8988T (cell line): ENCODE measurements at regions not wholly inside any gene's neighbourhood (a gene's known extent, or its start where the extent isn't known, plus 50 kb on each side); places are given as distances from the start of the nearest gene placed in this dataset.

Experiments
- DNase-seq: peaks from one replicate; pipeline ENCODE4 v3.0.0; 2011

DNA sequence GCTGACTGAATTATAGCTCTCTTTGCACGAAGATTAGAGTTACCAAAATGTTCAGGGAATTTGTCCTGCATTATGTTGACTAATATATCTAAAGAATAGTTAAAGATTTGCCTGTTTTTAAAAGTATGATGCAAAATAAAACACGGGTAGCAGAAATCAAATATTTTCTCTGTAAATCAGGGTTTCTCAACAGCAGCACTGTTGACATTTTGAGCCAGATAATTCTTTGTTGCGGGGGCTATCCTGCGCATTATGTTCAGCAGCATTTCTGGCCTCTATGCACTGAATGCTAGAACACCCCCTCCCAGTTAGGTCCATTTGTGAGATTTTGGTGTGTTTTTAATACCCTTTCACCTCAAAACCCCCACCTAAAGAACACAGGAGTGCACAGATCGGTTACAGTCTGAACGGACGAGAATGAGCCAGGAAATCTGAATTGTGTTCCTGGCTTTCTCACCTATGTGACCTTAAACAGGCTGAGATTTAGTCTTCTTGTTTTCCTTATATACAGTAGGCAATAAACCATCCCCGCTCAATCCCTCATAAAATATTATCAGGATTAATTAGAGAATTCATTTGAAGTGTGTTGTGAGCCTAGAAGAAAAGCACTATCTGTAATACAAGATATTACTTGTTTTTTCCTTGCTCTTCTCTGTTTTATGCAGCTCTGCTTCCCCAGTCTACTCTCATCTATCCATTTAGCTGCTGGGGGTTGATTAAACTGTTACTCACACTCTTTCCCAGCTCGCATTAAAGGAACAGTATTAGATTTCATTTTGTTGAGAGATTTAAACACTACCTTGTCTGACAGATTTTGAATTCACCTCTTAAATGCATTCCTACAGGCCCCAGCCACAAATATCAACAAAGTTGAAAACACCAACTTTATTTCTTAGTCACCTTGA is 247.5 kb upstream of the GOLIM4 start:
- no peak for DNase-seq

DNA sequence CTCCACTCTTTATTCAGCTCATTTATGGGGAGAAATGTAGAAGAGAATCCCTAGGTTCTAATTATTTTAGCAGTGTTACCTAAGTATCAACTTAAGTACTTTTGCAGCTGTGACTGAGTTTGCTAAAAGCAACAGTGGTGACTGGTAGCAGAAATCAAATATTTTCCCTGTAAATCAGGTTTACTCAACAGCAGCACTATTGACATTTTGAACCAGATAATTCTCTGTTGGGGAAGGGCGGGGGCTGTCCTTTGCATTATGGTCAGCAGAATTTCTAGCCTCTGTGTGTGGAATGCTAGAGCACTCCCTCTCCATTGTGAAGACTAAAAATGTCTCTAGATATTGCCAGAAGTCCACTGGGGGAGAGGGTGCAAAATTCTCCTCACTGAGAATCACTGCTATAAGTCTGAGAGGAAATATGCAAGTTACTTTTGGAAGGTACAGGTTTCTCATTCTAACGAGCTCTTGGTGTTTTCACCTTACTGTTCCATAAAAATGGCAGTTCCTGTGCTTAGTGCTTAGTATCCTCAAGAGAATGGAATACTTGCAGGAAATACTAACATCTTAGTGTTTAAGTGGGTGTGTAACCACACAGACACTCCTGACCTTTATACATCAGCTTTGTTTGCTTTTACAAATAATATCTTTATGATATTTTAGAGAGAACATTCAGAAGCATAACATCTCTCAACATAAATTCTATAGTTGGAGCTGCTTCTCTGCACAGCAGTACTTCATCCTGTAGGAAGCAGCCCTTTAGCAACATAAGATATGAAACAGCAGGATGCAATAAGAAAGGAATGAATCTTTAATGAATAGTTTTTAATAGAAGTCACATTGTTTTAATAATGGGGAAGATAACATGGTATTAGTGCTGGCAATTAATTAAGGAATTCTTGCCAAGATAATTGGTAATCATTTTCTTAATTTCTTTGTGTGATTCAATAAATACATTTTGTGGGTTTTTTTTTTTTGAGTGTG is 246.5 kb upstream of the GOLIM4 start:
- DNase-seq = no peak

- no peak for DNase-seq
These were observed 245.6 kb upstream of the GOLIM4 start for GRCh38 chr3:168341192-168341815.

- no peak for DNase-seq
These were observed 242.4 kb upstream of the GOLIM4 start for GRCh38 chr3:168338161-168338560.

DNA sequence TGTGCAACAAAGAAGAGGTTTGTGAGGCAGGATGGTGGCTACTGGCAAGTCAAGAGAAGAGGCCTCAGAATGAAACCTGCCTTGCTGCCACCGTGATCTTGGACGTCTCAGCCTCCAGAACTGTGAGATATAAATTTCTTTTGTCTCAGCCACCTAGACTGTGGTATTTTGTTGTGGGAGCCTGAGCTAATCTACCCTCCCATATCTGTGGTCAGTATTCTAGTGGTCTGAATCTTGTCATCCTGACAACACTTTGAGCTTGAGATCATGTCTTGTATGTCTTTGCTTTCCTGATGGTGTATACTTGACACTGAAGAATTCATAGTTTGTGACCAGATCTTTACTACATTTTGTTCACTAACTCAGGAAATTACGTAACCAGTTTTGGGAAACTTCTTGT is 240.6 kb upstream of the GOLIM4 start:
- no peak for DNase-seq

- no peak for DNase-seq
These were observed 237.7 kb upstream of the GOLIM4 start for GRCh38 chr3:168333410-168333935.

GRCh38 chr3:168331756-168332155 is 236.0 kb upstream of the GOLIM4 start:
- DNase-seq = no peak

DNA sequence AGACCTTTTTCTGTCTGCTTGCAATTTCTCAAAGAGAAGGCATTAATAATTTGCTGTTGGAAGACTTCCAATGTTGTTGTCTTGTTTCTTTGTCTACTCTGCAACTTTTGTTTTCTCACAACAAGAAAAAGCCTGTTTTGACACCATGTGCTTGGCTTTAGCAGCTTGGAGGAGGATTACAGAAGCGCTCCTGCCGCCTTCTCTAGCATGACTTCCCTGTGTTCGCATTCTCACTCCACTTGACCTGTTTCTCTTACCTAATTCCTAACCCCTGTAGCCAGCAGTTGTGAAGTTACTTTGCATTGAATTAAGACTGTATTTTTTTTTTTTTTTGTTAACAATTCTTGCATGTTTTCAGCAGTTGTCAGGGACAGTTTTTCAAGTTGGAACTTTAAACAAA is 235.3 kb upstream of the GOLIM4 start:
- DNase-seq = no peak

GRCh38 chr3:168327856-168328255 is 232.1 kb upstream of the GOLIM4 start:
- DNase-seq = no peak

- DNase-seq = no peak
These were observed 230.0 kb upstream of the GOLIM4 start for GRCh38 chr3:168325684-168326083.

DNA sequence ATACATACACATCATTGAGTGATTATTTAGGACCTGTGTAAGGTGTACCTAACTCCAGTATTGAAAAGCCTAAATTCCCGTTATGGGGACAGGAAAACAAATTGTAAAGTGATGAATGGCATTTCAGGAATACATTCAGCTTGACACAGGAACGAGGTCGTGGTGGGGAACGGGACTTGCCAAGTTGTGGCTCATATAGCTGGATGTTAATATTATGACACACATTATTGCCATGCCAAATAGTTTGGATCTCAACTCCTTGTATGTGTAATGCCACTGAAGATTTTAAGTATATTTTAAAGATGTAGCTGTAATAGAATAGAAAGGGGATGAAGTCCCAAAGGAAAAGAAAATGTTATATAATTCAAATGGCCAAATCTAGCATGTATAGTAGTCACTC is 227.2 kb upstream of the GOLIM4 start:
- DNase-seq = no peak

- DNase-seq = no peak
These were observed 218.4 kb upstream of the GOLIM4 start for GRCh38 chr3:168314166-168314565.

GRCh38 chr3:168312984-168313383 is 217.3 kb upstream of the GOLIM4 start:
- no peak for DNase-seq

- no peak for DNase-seq
These were observed 212.2 kb upstream of the GOLIM4 start for GRCh38 chr3:168307893-168308292.

DNA sequence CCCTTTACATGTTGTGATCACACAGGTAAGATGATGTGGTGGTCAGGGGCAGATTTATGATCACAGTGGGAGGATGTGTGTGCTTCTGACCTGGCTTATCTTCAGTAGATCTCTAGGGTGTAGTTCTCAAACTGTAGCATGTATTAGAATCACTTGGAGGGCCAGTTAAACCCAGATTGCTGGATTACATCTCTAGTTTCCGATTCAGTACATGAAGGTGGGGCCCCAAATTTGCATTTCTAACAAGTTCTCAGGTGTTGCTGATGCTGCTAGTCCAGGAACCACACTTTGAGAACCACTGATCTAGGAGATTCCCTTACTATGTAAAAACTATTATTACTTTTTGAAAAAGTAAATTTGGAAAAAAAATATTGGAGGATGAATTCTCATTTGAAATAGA is 199.3 kb upstream of the GOLIM4 start:
- DNase-seq = no peak

- DNase-seq = no peak
These were observed 196.6 kb upstream of the GOLIM4 start for GRCh38 chr3:168292296-168292695.

GRCh38 chr3:168289471-168290008 is 193.8 kb upstream of the GOLIM4 start:
- DNase-seq = no peak

- no peak for DNase-seq
These were observed 193.0 kb upstream of the GOLIM4 start for GRCh38 chr3:168288511-168289401.

- no peak for DNase-seq
These were observed 189.8 kb upstream of the GOLIM4 start for GRCh38 chr3:168285506-168285905.

- no peak for DNase-seq
These were observed 189.0 kb upstream of the GOLIM4 start for GRCh38 chr3:168284728-168285127.

GRCh38 chr3:168275662-168276061 is 179.9 kb upstream of the GOLIM4 start:
- DNase-seq = no peak

- no peak for DNase-seq
These were observed 178.2 kb upstream of the GOLIM4 start for GRCh38 chr3:168273917-168274316.
